Stimulated activated CD4-positive, alpha-beta T cell treated with anti-CD3 and anti-CD28 coated beads, Interleukin-15, amount 100 ng/mL, for 24 hours (primary cell): ENCODE measurements at regions not wholly inside any gene's neighbourhood (a gene's known extent, or its start where the extent isn't known, plus 50 kb on each side); places are given as distances from the start of the nearest gene placed in this dataset.
"Not testable (repeated sequence)": the region's sequence is repeated elsewhere in the genome, so short reads cannot be mapped to it uniquely, and the experiment has no call there.

Source experiments
- DNase-seq: peaks from one replicate; pipeline ENCODE4 v3.0.0-alpha.2; 2020

- DNase-seq = no peak
Observed at GRCh38 chr1:227508431-227508830, 54.9 kb upstream of the ZNF678 start.

GRCh38 chr1:227506490-227507393 is 56.6 kb upstream of the ZNF678 start:
- not testable (repeated sequence) for DNase-seq

- not testable (repeated sequence) for DNase-seq
Observed at GRCh38 chr1:227496045-227496444, 67.3 kb upstream of the ZNF678 start.

GRCh38 chr1:227493863-227494551 is 69.3 kb upstream of the ZNF678 start:
- DNase-seq = not testable (repeated sequence)

GRCh38 chr1:227490478-227490877 is 72.9 kb upstream of the ZNF678 start:
- no peak for DNase-seq

GRCh38 chr1:227490001-227490400 is 73.4 kb upstream of the ZNF678 start:
- DNase-seq = no peak

- DNase-seq = no peak
Observed at GRCh38 chr1:227489572-227489971, 73.8 kb upstream of the ZNF678 start.

GRCh38 chr1:227487606-227488005 is 75.8 kb upstream of the ZNF678 start:
- no peak for DNase-seq

GRCh38 chr1:227486559-227486958 is 76.8 kb upstream of the ZNF678 start:
- no peak for DNase-seq

GRCh38 chr1:227482023-227482299 is 81.4 kb upstream of the ZNF678 start:
- DNase-seq = no peak

GRCh38 chr1:227474072-227474471 is 89.3 kb upstream of the ZNF678 start:
- not testable (repeated sequence) for DNase-seq

- DNase-seq = no peak
Observed at GRCh38 chr1:227472772-227473171, 90.6 kb upstream of the ZNF678 start.

- no peak for DNase-seq
Observed at GRCh38 chr1:227470688-227471087, 92.7 kb upstream of the ZNF678 start.

GRCh38 chr1:227469708-227470107 is 93.6 kb upstream of the ZNF678 start:
- DNase-seq = no peak

- DNase-seq = no peak
Observed at GRCh38 chr1:227466039-227466645, 97.2 kb upstream of the ZNF678 start.

GRCh38 chr1:227465256-227465655 is 98.1 kb upstream of the ZNF678 start:
- DNase-seq = no peak

- no peak for DNase-seq
Observed at GRCh38 chr1:227459977-227460376, 103.4 kb upstream of the ZNF678 start.

GRCh38 chr1:227459326-227459841 is 104.0 kb upstream of the ZNF678 start:
- DNase-seq = no peak

GRCh38 chr1:227454686-227455085 is 108.7 kb upstream of the ZNF678 start:
- DNase-seq = no peak

- no peak for DNase-seq
Observed at GRCh38 chr1:227453631-227454355, 109.6 kb upstream of the ZNF678 start.

- DNase-seq = no peak
Observed at GRCh38 chr1:227451954-227452353, 111.4 kb upstream of the ZNF678 start.

GRCh38 chr1:227451057-227451456 is 112.3 kb upstream of the ZNF678 start:
- no peak for DNase-seq

GRCh38 chr1:227450489-227450888 is 112.9 kb upstream of the ZNF678 start:
- DNase-seq = no peak
